COLO668 (cell line): ENCODE measurements at regions not wholly inside any gene's neighbourhood (a gene's known extent, or its start where the extent isn't known, plus 50 kb on each side); places are given as distances from the start of the nearest gene placed in this dataset.

ENCODE experiments used
- DNase-seq: peaks from one replicate; lab custom pipeline; 2025; ENCODE audit not compliant: unreplicated experiment; lab: John Stamatoyannopoulos, UW

GRCh38 chr1:208413006-208413405 is 168.8 kb upstream of the PLXNA2 start:
- DNase-seq, result no peak

DNA sequence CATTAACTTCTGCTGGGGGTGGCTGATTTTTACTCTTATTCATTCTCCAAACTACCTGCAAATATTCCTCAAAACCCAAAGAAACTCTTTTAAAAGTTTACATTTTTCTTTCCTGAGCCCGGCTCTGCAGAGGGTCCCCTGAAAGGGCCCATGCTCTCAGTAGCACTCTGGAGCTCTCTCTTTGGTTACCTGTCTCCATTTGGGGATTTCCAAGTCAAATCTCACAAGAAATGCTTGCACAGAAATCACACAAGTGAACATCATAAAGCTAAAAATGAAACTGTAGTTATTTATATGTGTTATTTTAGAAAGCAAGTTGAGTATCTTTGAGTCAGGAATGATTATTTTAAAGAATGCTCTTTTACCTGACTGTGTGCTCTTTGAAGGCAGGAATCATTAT is 174.5 kb upstream of the PLXNA2 start:
- DNase-seq, result no peak

DNA sequence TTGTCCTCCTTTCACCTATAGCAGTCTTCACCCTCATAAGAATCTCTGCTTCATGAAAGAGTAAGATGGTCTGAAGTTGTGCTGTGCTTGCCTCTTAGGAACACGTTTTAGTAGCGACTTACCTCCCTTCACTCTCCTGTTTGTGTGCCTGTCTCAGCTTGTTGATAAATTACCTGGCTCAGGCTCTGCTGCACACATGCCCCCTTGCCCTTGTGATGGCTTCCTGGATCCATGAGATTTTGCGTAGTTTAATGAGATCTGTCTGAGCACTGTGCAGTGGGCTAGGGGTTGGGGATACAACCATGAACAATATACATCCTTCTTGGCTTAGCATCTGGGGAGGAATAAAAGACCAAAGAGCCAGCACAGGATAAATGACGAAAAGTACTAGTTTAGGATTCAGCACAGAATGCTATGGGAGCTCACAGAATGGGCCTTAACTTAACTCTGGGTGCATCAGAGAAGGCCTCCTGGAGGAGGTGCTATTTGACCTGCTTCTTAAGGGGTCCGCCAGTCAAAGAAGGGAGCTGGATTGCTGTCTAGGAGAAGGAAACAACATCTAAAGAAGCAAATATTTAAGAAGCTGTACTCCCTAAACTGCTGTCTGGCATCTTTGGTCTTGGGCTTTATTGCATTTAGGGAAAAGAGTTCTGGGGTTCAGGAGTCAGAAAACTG is 175.7 kb upstream of the PLXNA2 start:
- DNase-seq, result no peak

DNA sequence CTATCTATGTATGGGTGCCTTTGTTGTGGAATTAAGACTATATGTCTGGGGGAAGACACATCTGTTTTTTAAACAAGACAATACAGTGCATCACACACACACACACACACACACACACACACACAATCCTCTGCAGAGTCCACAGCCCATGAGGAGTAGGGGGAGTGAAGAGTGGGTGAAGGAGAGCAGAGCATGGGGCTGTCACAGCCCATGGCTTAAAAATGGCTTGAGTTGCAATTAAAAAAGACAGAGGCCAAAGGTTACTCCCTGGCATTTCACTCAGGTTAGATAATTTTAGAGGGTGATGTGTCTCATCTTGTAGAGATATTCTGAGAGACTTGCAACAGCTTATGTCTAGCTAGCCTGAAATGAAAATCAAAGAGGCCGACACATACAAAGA is 176.5 kb upstream of the PLXNA2 start:
- DNase-seq, result no peak

DNA sequence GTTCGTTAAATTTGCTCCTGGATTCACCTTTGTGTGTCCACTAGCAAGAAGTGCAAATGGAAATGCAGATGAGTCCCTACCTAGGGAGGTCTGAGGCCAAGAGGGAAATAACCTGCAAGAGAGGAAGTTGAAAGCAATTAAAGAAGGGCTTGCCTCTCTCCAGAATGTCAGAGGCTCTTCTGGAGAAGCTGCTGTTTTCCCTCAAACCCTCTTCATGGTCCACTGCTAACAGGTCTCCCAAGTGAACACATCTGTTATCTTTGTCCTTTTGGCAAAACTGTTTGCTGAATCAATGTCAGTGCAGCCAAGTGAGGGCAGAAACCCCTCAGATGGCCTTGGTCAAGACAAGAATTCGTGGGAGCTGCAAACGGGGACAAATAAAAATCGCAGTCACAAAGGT is 177.3 kb upstream of the PLXNA2 start:
- DNase-seq, result no peak

- DNase-seq, result no peak
These were observed 179.3 kb upstream of the PLXNA2 start for GRCh38 chr1:208423526-208423925.

GRCh38 chr1:208425096-208425495 is 180.9 kb upstream of the PLXNA2 start:
- no peak for DNase-seq

- DNase-seq, result no peak
These were observed 186.0 kb upstream of the PLXNA2 start for GRCh38 chr1:208430220-208430619.

GRCh38 chr1:208431721-208432120 is 187.5 kb upstream of the PLXNA2 start:
- DNase-seq, result no peak

- no peak for DNase-seq
These were observed 188.2 kb upstream of the PLXNA2 start for GRCh38 chr1:208432346-208432745.

GRCh38 chr1:208433086-208433485 is 188.9 kb upstream of the PLXNA2 start:
- DNase-seq, result no peak

DNA sequence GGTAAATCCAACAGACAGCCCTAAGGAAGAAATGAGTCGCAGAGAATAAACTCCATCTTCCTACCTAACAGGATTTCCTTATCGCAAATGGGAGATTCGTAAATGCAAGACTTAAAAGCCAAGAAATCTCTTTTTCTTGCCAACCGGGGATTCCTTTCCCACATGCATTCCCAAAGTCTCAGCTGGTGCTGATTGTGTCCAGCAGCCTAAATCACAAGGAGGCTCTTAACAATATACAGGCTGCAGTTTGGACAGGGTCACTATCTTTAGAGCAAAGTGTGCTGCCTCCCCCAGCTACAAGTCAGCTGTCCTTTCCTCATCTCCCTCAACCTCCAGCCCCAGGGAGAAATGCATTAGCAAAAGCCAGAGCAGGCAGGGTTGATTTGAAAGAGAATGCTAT is 189.8 kb upstream of the PLXNA2 start:
- DNase-seq, result no peak

GRCh38 chr1:208437401-208437800 is 193.2 kb upstream of the PLXNA2 start:
- no peak for DNase-seq

GRCh38 chr1:208438112-208438699 is 194.0 kb upstream of the PLXNA2 start:
- no peak for DNase-seq

DNA sequence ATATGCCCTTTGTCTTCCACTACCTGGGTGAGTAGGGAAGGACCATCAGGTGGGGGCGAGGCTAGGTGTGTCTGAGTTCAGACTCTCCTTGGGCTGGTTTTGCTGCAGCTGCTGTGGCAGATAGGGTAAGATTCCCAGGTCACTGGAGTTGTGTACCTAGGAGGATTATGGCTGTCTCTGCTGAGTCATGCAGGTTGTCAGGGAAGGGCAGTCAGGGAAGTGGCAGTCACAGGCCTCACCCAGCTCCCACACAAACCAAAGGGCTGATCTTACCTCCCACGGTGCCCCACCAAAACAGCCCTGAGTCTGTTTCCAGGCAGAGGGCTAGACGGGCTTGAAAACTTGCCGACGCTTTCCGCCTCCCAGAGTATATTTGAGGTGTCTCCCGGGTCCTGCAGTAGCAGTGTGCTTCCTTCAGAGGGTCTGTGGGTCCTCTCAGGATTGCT is 201.6 kb upstream of the PLXNA2 start:
- no peak for DNase-seq

DNA sequence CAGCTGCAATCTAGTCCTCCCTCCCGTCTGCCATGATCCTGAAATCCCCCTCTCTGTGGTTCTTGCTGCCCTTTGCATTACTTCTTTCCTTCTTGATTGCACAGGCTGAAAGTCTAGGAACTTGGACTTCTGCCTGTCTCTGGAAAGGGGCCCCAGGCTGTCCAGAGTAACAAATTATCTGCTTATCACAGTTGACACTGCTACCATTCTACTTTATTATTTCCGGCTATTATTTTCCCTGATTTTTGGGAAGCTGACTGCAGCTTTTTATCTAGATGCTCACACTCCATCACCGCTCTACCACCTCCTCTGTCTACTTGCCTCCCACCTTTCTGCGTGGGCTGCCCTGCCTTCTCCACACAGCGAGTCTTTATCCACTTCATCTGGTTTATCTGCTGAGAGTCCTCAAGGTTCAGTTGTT is 202.1 kb upstream of the PLXNA2 start:
- no peak for DNase-seq

DNA sequence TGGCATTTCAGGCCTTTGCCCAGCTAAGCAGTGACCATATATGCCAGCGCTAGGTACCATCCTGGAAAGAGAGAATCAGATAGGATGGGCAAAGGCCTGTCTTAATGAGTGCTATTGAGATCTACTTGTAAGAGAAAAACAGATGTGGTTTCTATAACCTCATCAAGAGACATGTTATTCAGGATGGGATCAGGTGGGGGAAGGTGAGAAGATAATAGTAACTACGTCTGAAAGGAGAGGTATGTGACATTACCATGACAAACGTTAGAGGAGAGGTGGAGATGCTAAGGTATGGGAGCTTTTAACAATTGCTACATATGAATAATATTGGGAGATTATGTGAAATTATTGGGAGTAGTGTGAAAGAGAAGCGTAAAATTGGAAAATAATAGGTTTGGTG is 204.2 kb upstream of the PLXNA2 start:
- no peak for DNase-seq

GRCh38 chr1:208449951-208450350 is 205.8 kb upstream of the PLXNA2 start:
- no peak for DNase-seq

DNA sequence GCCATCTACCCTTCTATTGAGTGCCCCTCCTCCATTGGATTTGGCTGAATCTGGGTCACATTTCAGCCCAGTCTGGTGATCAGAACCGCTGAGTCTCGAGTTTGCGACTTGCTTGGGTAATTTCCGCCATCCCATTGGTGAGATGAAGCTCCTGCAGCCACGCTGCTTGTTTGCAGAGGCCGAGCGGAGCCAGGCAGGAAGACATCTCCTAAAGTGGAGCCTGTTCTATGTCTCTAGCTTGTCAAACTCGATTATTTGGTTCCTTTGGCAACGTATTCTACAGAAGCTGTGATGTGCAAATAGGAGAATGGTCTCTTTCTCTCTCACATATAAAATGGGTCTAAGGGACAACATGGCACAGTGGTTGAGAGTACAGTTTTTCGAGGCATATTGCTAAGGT is 206.8 kb upstream of the PLXNA2 start:
- DNase-seq, result no peak

GRCh38 chr1:208455821-208456220 is 211.6 kb upstream of the PLXNA2 start:
- DNase-seq, result no peak

GRCh38 chr1:208456487-208456886 is 212.3 kb upstream of the PLXNA2 start:
- DNase-seq, result no peak

GRCh38 chr1:208460823-208461222 is 216.6 kb upstream of the PLXNA2 start:
- no peak for DNase-seq

DNA sequence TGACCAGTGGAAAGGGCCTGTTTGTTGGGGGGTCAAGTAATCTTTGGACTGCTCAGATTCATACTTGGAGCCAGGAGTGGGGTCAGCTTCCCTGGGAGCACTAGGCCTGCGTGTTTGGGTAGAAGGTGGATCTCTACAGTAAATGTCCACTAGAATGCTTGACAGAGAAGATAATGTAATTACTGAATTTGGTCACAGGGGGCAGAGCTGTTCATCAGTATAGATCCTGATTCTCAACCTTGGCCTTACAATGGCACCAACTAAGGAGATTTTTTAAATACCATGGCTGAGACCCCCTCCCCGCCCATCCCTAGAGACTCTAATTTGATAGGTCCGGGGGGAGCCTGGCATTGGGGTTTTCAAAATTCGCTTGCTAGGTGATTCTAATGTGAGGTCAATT is 217.5 kb upstream of the PLXNA2 start:
- DNase-seq, result no peak
